Effector memory CD4-positive, alpha-beta T cell (primary cell): ENCODE measurements at regions not wholly inside any gene's neighbourhood (a gene's known extent, or its start where the extent isn't known, plus 50 kb on each side); places are given as distances from the start of the nearest gene placed in this dataset.

ENCODE experiments used
- DNase-seq, 3 donors: peaks; one replicate each; pipeline ENCODE4 v3.0.0-alpha.2; 2020
- H3K27ac ChIP-seq: 2 replicates; pipeline ENCODE4 v1.7.0; 2013; ENCODE audit warnings: mild to moderate bottlenecking, low read length, moderate library complexity; ENCODE audit not compliant: insufficient read depth, poor library complexity, severe bottlenecking
- H3K27me3 ChIP-seq: replicated peaks from 2 replicates; pipeline ENCODE4 v1.7.0; 2013; ENCODE audit warnings: mild to moderate bottlenecking, low read length; ENCODE audit not compliant: insufficient read depth, control insufficient read depth, poor library complexity, severe bottlenecking
- H3K36me3 ChIP-seq: 2 replicates; pipeline ENCODE4 v1.7.0; 2013; ENCODE audit warnings: mild to moderate bottlenecking, low read length, moderate library complexity; ENCODE audit not compliant: control insufficient read depth, insufficient read depth
- H3K4me1 ChIP-seq: 2 replicates; pipeline ENCODE4 v1.7.0; 2013; ENCODE audit warnings: low read length, mild to moderate bottlenecking; ENCODE audit not compliant: control insufficient read depth, insufficient read depth, poor library complexity, severe bottlenecking
- H3K4me3 ChIP-seq: 2 replicates; pipeline ENCODE4 v1.7.0; 2013; ENCODE audit warnings: low read length, low read depth, mild to moderate bottlenecking; ENCODE audit not compliant: insufficient read depth, poor library complexity, severe bottlenecking
- H3K9me3 ChIP-seq: 2 replicates; pipeline ENCODE4 v1.7.0; 2013; ENCODE audit warnings: mild to moderate bottlenecking, low read length, moderate library complexity; ENCODE audit not compliant: control insufficient read depth

GRCh38 chr17:33751702-33752065 lies 458.6 kb upstream of the ASIC2 start:
- Histone ChIP-seq H3K27ac (no peak overlapping the region), H3K9me3 (no peaks in the 10 kb centered on the region), H3K4me3 (no peak overlapping the region), H3K27me3 (peaks cover 4% of the 10 kb centered on the region), H3K4me1 (no peaks in the 10 kb centered on the region), H3K36me3 (no peaks in the 10 kb centered on the region)
- no peak for DNase-seq

DNA sequence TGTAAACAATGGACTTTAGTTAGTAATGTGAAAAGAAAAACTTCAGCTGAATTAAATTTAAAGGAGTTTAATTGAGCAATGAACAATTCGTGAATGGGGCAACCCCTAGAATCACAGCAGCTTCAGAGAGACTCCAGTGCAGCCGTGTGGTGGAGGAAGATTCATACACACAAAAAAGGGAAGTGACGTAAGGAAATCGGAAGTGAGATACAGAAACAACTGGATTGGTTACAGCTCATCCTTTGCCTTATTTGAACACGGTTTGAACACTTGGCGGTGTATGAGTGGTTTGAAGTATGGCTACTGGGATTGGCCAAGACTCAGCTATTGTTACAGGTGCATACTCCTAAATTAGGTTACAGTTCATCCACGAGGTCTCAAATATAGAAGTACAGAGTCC lies 460.4 kb upstream of the ASIC2 start:
- H3K27ac ChIP-seq, result no peak overlapping the region
- DNase-seq, result no peak
- H3K36me3 ChIP-seq, result no peaks in the 10 kb centered on the region
- H3K4me3 ChIP-seq, result no peak overlapping the region
- H3K9me3 ChIP-seq, result no peaks in the 10 kb centered on the region
- no peaks in the 10 kb centered on the region for H3K4me1 ChIP-seq
- peaks cover 4% of the 10 kb centered on the region for H3K27me3 ChIP-seq

DNA sequence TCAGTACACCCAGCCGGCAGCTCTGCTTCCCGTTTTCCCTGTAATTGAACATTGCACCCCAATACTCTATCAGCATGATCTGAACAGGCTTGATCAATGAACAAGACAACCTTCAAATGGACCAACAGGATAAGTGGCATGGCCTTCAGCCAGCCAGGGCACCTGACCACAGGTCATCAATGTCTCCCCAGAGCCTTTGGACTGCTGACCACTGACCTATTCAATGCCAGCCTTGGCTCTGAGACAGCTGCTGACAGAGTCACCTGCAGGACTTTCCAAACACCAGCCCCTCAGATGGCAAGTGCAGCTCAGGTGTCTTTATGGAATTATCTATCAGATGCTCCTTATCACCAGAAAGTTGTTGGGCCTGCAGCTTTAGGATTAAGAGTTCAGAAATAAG lies 462.9 kb upstream of the ASIC2 start:
- no peak overlapping the region for H3K27ac ChIP-seq
- no peak for DNase-seq
- H3K27me3 ChIP-seq, result peaks cover 4% of the 10 kb centered on the region
- no peaks in the 10 kb centered on the region for H3K9me3 ChIP-seq
- H3K4me3 ChIP-seq, result no peak overlapping the region
- H3K36me3 ChIP-seq, result no peaks in the 10 kb centered on the region
- H3K4me1 ChIP-seq, result no peaks in the 10 kb centered on the region

DNA sequence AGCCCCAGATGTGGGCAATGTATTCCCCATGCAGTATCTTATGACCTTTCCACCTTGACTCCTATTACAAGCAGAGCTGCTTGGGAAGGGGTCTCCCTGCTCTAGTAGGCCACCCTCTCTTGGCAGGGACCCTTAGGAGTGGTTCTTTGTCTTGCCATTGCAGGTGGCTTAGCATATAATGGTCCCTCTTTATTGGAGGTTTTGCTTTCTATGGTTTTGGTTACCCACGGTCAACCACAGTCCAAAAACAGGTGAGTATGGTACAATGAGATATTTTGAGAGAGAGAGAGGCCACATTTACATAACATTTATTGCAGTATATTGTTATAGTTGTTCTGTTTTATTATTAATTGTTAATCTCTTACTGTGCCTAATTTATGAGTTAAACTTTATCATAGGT lies 472.8 kb upstream of the ASIC2 start:
- H3K9me3 ChIP-seq, result no peaks in the 10 kb centered on the region
- DNase-seq, result no peak
- no peaks in the 10 kb centered on the region for H3K27me3 ChIP-seq
- H3K36me3 ChIP-seq, result no peaks in the 10 kb centered on the region
- H3K4me3 ChIP-seq, result no peak overlapping the region
- no peaks in the 10 kb centered on the region for H3K4me1 ChIP-seq
- H3K27ac ChIP-seq, result no peak overlapping the region

DNA sequence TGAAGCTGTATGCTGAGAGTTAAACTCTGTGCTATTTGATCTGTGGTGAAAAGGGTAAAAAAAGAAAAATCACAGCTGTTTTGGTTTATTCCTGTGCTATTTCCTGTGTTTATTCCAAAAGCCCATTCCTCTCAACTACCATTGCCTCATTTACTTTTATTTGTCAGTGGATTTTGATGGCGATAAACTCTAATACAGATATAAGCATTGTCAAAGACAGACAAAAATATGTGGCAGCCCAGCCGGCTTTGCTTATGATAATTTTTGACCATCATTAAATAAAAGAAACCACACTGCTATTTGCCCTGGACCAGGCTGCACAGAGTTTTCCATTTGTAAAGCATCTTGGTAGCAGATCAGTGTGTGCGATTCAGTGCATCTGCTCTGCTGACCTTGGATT lies 473.6 kb upstream of the ASIC2 start:
- no peaks in the 10 kb centered on the region for H3K4me1 ChIP-seq
- H3K27me3 ChIP-seq, result no peaks in the 10 kb centered on the region
- DNase-seq, result no peak
- H3K9me3 ChIP-seq, result no peaks in the 10 kb centered on the region
- no peaks in the 10 kb centered on the region for H3K36me3 ChIP-seq
- H3K27ac ChIP-seq, result no peak overlapping the region
- no peak overlapping the region for H3K4me3 ChIP-seq

GRCh38 chr17:33769066-33769465 lies 476.0 kb upstream of the ASIC2 start:
- no peak overlapping the region for H3K27ac ChIP-seq
- H3K36me3 ChIP-seq, result no peaks in the 10 kb centered on the region
- no peaks in the 10 kb centered on the region for H3K4me1 ChIP-seq
- no peaks in the 10 kb centered on the region for H3K27me3 ChIP-seq
- DNase-seq, result no peak
- no peak overlapping the region for H3K4me3 ChIP-seq
- H3K9me3 ChIP-seq, result no peaks in the 10 kb centered on the region

DNA sequence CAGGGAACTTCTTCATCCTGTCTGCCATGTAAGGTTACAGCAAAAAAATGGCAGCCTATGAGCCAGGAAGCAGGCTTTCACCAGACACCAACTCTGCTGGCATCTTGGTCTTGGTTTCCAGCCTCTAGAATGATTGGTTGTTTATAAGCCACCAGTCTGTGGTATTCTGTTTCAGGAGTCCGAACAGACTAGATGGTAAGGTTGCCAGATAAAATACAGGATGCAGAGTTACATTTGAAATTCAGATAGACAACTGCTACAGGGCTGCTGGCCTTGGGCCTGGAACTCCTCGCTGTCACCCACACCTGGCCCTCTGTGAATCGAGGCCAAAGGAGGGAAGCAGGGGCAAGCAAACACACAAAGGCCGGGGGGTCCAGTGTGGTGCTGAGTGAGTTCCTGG lies 478.8 kb upstream of the CCL2 start:
- Histone ChIP-seq H3K9me3 (no peaks in the 10 kb centered on the region), H3K4me3 (no peak overlapping the region), H3K36me3 (no peaks in the 10 kb centered on the region), H3K4me1 (no peaks in the 10 kb centered on the region), H3K27ac (no peak overlapping the region), H3K27me3 (no peaks in the 10 kb centered on the region)
- DNase-seq, result no peak

GRCh38 chr17:33776903-33777302 lies 478.2 kb upstream of the CCL2 start:
- Histone ChIP-seq H3K27me3 (no peaks in the 10 kb centered on the region), H3K36me3 (no peaks in the 10 kb centered on the region), H3K9me3 (no peaks in the 10 kb centered on the region), H3K27ac (no peak overlapping the region), H3K4me3 (no peak overlapping the region), H3K4me1 (no peaks in the 10 kb centered on the region)
- DNase-seq, result no peak

DNA sequence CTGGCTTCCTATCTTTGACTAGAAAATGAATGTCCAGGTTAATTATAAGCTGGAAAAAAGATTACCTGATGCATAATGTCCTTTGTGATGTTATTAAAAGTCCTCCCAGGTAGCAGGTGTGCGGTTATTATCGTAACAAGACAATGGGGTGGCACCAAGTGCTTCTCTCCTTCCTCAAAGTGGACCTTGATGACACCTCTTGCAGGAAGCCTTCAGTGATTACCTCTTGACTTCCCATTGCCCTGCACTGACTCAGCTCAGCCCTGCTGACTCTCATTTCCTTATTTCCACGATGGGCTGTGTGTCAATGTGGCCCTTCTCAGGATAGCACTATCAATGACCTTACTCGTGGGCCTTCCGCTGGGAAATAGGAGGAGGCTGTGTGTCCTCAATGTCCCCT lies 477.4 kb upstream of the CCL2 start:
- Histone ChIP-seq H3K36me3 (no peaks in the 10 kb centered on the region), H3K4me1 (no peaks in the 10 kb centered on the region), H3K9me3 (no peaks in the 10 kb centered on the region), H3K27me3 (no peaks in the 10 kb centered on the region), H3K27ac (no peak overlapping the region), H3K4me3 (no peak overlapping the region)
- DNase-seq, result no peak

GRCh38 chr17:33778505-33779233 lies 476.4 kb upstream of the CCL2 start:
- Histone ChIP-seq H3K9me3 (no peaks in the 10 kb centered on the region), H3K27ac (no peak overlapping the region), H3K4me1 (no peaks in the 10 kb centered on the region), H3K4me3 (no peak overlapping the region), H3K36me3 (no peaks in the 10 kb centered on the region), H3K27me3 (no peaks in the 10 kb centered on the region)
- no peak for DNase-seq
